Effector memory CD4-positive, alpha-beta T cell (primary cell): ENCODE measurements at regions not wholly inside any gene's neighbourhood (a gene's known extent, or its start where the extent isn't known, plus 50 kb on each side); places are given as distances from the start of the nearest gene placed in this dataset.

Experiments used
- DNase-seq, 3 donors: peaks; one replicate each; pipeline ENCODE4 v3.0.0-alpha.2; 2020
- H3K27ac ChIP-seq: 2 replicates; pipeline ENCODE4 v1.7.0; 2013; ENCODE audit warnings: mild to moderate bottlenecking, low read length, moderate library complexity; ENCODE audit not compliant: insufficient read depth, poor library complexity, severe bottlenecking
- H3K27me3 ChIP-seq: replicated peaks from 2 replicates; pipeline ENCODE4 v1.7.0; 2013; ENCODE audit warnings: mild to moderate bottlenecking, low read length; ENCODE audit not compliant: insufficient read depth, control insufficient read depth, poor library complexity, severe bottlenecking
- H3K36me3 ChIP-seq: 2 replicates; pipeline ENCODE4 v1.7.0; 2013; ENCODE audit warnings: mild to moderate bottlenecking, low read length, moderate library complexity; ENCODE audit not compliant: control insufficient read depth, insufficient read depth
- H3K4me1 ChIP-seq: 2 replicates; pipeline ENCODE4 v1.7.0; 2013; ENCODE audit warnings: low read length, mild to moderate bottlenecking; ENCODE audit not compliant: control insufficient read depth, insufficient read depth, poor library complexity, severe bottlenecking
- H3K4me3 ChIP-seq: 2 replicates; pipeline ENCODE4 v1.7.0; 2013; ENCODE audit warnings: low read length, low read depth, mild to moderate bottlenecking; ENCODE audit not compliant: insufficient read depth, poor library complexity, severe bottlenecking
- H3K9me3 ChIP-seq: 2 replicates; pipeline ENCODE4 v1.7.0; 2013; ENCODE audit warnings: mild to moderate bottlenecking, low read length, moderate library complexity; ENCODE audit not compliant: control insufficient read depth

- no peaks in the 10 kb centered on the region for H3K27me3 ChIP-seq
- H3K36me3 ChIP-seq: no peaks in the 10 kb centered on the region
- H3K9me3 ChIP-seq: no peaks in the 10 kb centered on the region
- no peak overlapping the region for H3K4me3 ChIP-seq
- no peak overlapping the region for H3K27ac ChIP-seq
- no peak for DNase-seq
- H3K4me1 ChIP-seq: no peaks in the 10 kb centered on the region
Measured at GRCh38 chr2:196482119-196483065, 157.1 kb upstream of the CCDC150 start.

- no peaks in the 10 kb centered on the region for H3K4me1 ChIP-seq
- H3K27ac ChIP-seq: no peak overlapping the region
- no peaks in the 10 kb centered on the region for H3K9me3 ChIP-seq
- no peaks in the 10 kb centered on the region for H3K36me3 ChIP-seq
- no peaks in the 10 kb centered on the region for H3K27me3 ChIP-seq
- no peak overlapping the region for H3K4me3 ChIP-seq
- no peak for DNase-seq
Measured at GRCh38 chr2:196486146-196486545, 153.4 kb upstream of the CCDC150 start.

GRCh38 chr2:196487417-196487816 lies 152.1 kb upstream of the CCDC150 start:
- DNase-seq: no peak
- H3K9me3 ChIP-seq: no peaks in the 10 kb centered on the region
- H3K27ac ChIP-seq: no peak overlapping the region
- no peaks in the 10 kb centered on the region for H3K27me3 ChIP-seq
- H3K36me3 ChIP-seq: no peaks in the 10 kb centered on the region
- no peak overlapping the region for H3K4me3 ChIP-seq
- H3K4me1 ChIP-seq: no peaks in the 10 kb centered on the region

- DNase-seq: no peak
- H3K27ac ChIP-seq: no peak overlapping the region
- H3K4me3 ChIP-seq: no peak overlapping the region
- no peaks in the 10 kb centered on the region for H3K9me3 ChIP-seq
- no peaks in the 10 kb centered on the region for H3K36me3 ChIP-seq
- no peaks in the 10 kb centered on the region for H3K27me3 ChIP-seq
- H3K4me1 ChIP-seq: no peaks in the 10 kb centered on the region
Measured at GRCh38 chr2:196489371-196489770, 150.1 kb upstream of the CCDC150 start.

DNA sequence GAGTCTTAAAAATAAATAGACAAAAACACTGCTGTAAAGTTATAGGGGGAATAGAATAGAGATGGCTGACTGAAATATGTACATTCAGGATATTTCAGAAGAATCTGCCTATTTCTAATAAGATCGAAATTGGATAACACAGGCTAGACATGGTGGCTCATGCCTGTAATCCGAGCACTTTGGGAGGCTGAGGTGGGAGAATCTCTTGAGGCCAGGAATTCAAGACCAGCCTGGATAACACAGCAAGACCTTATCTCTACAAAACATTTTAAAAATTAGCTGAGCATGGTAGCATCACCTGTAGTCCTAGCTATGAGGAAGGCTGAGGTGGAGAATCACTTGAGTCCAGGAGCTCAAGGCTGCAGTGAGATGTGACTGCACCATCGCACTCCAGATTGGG lies 146.6 kb upstream of the CCDC150 start:
- no peak overlapping the region for H3K27ac ChIP-seq
- H3K4me1 ChIP-seq: no peaks in the 10 kb centered on the region
- no peak for DNase-seq
- no peak overlapping the region for H3K4me3 ChIP-seq
- no peaks in the 10 kb centered on the region for H3K36me3 ChIP-seq
- no peaks in the 10 kb centered on the region for H3K9me3 ChIP-seq
- H3K27me3 ChIP-seq: no peaks in the 10 kb centered on the region

- no peaks in the 10 kb centered on the region for H3K4me1 ChIP-seq
- no peak overlapping the region for H3K27ac ChIP-seq
- no peak for DNase-seq
- no peaks in the 10 kb centered on the region for H3K36me3 ChIP-seq
- no peaks in the 10 kb centered on the region for H3K9me3 ChIP-seq
- no peaks in the 10 kb centered on the region for H3K27me3 ChIP-seq
- no peak overlapping the region for H3K4me3 ChIP-seq
Measured at GRCh38 chr2:196498962-196499361, 140.6 kb upstream of the CCDC150 start.

DNA sequence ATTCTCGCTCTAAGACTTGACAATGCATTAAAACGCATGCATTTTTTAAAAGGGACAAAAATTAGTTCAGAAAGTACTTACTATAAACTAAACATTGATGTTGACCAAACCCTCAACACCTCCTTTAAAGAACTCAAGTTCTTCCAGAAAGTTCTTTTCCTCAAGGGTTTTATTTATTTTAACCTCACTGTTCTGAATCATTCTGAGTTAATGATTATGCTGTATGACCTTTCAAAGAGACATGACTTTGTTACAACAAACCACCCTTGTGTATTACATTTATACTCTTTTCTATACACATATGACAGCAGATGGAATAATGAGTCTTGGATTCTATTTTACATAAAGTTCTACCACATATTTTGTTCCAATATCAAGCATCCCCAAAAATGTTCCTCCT lies 139.8 kb upstream of the CCDC150 start:
- H3K27me3 ChIP-seq: no peaks in the 10 kb centered on the region
- no peak overlapping the region for H3K4me3 ChIP-seq
- H3K4me1 ChIP-seq: no peaks in the 10 kb centered on the region
- no peak overlapping the region for H3K27ac ChIP-seq
- H3K36me3 ChIP-seq: no peaks in the 10 kb centered on the region
- DNase-seq: no peak
- no peaks in the 10 kb centered on the region for H3K9me3 ChIP-seq

- Histone ChIP-seq H3K4me3 (no peak overlapping the region), H3K27ac (no peak overlapping the region), H3K27me3 (no peaks in the 10 kb centered on the region), H3K9me3 (no peaks in the 10 kb centered on the region), H3K4me1 (no peaks in the 10 kb centered on the region), H3K36me3 (no peaks in the 10 kb centered on the region)
- no peak for DNase-seq
Measured at GRCh38 chr2:196500686-196501431, 138.7 kb upstream of the CCDC150 start.

- H3K27ac ChIP-seq: no peak overlapping the region
- H3K4me1 ChIP-seq: no peaks in the 10 kb centered on the region
- no peak overlapping the region for H3K4me3 ChIP-seq
- H3K36me3 ChIP-seq: no peaks in the 10 kb centered on the region
- DNase-seq: no peak
- no peaks in the 10 kb centered on the region for H3K27me3 ChIP-seq
- no peaks in the 10 kb centered on the region for H3K9me3 ChIP-seq
Measured at GRCh38 chr2:196501836-196502235, 137.7 kb upstream of the CCDC150 start.

- H3K4me3 ChIP-seq: no peak overlapping the region
- no peak for DNase-seq
- no peak overlapping the region for H3K27ac ChIP-seq
- no peaks in the 10 kb centered on the region for H3K36me3 ChIP-seq
- H3K27me3 ChIP-seq: no peaks in the 10 kb centered on the region
- H3K9me3 ChIP-seq: no peaks in the 10 kb centered on the region
- H3K4me1 ChIP-seq: no peaks in the 10 kb centered on the region
Measured at GRCh38 chr2:196502386-196502785, 137.1 kb upstream of the CCDC150 start.
